IMR-90 (cell line): ENCODE measurements at regions not wholly inside any gene's neighbourhood (a gene's known extent, or its start where the extent isn't known, plus 50 kb on each side); places are given as distances from the start of the nearest gene placed in this dataset.

ENCODE experiments used
- ATAC-seq: fragments of 200-7000 bp; cut with Tn5 transposase; 2 replicates; pipeline ENCODE4 v1.9.1; 2020; ENCODE audit warnings: low read depth, mild to moderate bottlenecking, moderate library complexity
- BruUV-seq: library from RNA; stranded (reverse); fragments of 400-500 nt; replicated peaks from 2 replicates; lab custom pipeline; 2021; lab: Mats Ljungman, UMichigan
- CTCF ChIA-PET: fragments of 300-600 bp; formaldehyde crosslinking; extraction: SDS; loops from one replicate; lab custom pipeline; 2021; ENCODE audit warnings: antibody characterized with exemption; lab: Yijun Ruan, JAX
- POLR2A ChIA-PET: fragments of 300-600 bp; sonication (Branson Sonifier 250); formaldehyde crosslinking; loops from one replicate; lab custom pipeline; 2022; ENCODE audit warnings: antibody characterized with exemption; ENCODE audit not compliant: unreplicated experiment; lab: Charles Lee
- DNase-seq: peaks from one replicate; pipeline ENCODE4 v3.0.0; 2013
- H2AFZ ChIP-seq: replicated peaks from 2 replicates; pipeline ENCODE3; 2013; ENCODE audit warnings: low read length, mild to moderate bottlenecking; ENCODE audit not compliant: poor library complexity
- H2AK5ac ChIP-seq: 2 replicates; pipeline ENCODE4 v1.6.1; 2013; ENCODE audit warnings: low read depth, low read length, inconsistent platforms
- H2AK9ac ChIP-seq: replicated peaks from 2 replicates; pipeline ENCODE3; 2013; ENCODE audit warnings: mild to moderate bottlenecking, low read depth, low read length, moderate library complexity; ENCODE audit not compliant: poor library complexity
- H2BK120ac ChIP-seq: 2 replicates; pipeline ENCODE4 v1.6.1; 2013; ENCODE audit warnings: low read depth, low read length, inconsistent platforms
- H2BK15ac ChIP-seq: 3 replicates; pipeline ENCODE4 v1.6.1; 2013; ENCODE audit warnings: low read depth, low read length, inconsistent platforms
- H2BK20ac ChIP-seq: 2 replicates; pipeline ENCODE4 v1.6.1; 2013; ENCODE audit warnings: low read depth, mild to moderate bottlenecking, inconsistent platforms, low read length, moderate library complexity
- H2BK5ac ChIP-seq: 2 replicates; pipeline ENCODE4 v1.6.1; 2013; ENCODE audit warnings: mild to moderate bottlenecking, low read depth, low read length, inconsistent platforms; ENCODE audit not compliant: poor library complexity, severe bottlenecking
- H3K14ac ChIP-seq: replicated peaks from 2 replicates; pipeline ENCODE4 v1.6.1; 2013; ENCODE audit warnings: low read depth, low read length, inconsistent platforms
- H3K18ac ChIP-seq: 2 replicates; pipeline ENCODE4 v1.6.1; 2013; ENCODE audit warnings: low read depth, low read length, control low read depth
- H3K23ac ChIP-seq: 2 replicates; pipeline ENCODE4 v1.6.1; 2013; ENCODE audit warnings: low read depth, low read length, inconsistent platforms
- H3K27ac ChIP-seq: 2 replicates; pipeline ENCODE4 v1.5.1; 2013; ENCODE audit warnings: mild to moderate bottlenecking, control low read depth, low read length; ENCODE audit not compliant: insufficient read depth
- H3K27me3 ChIP-seq: 2 replicates; pipeline ENCODE4 v1.6.1; 2013; ENCODE audit warnings: low read length; ENCODE audit not compliant: control insufficient read depth, insufficient read depth
- H3K36me3 ChIP-seq: 2 replicates; pipeline ENCODE4 v1.6.1; 2013; ENCODE audit warnings: low read length, mixed read lengths; ENCODE audit not compliant: control insufficient read depth, insufficient read depth
- H3K4ac ChIP-seq: 2 replicates; pipeline ENCODE4 v1.6.1; 2013; ENCODE audit warnings: low read depth, low read length, inconsistent platforms
- H3K4me1 ChIP-seq: 2 replicates; pipeline ENCODE4 v1.6.1; 2013; ENCODE audit warnings: low read length, mixed read lengths; ENCODE audit not compliant: control insufficient read depth, insufficient read depth
- H3K4me2 ChIP-seq: 2 replicates; pipeline ENCODE4 v1.6.1; 2013; ENCODE audit warnings: low read depth, mild to moderate bottlenecking, control low read depth, low read length, moderate library complexity
- H3K4me3 ChIP-seq: 2 replicates; pipeline ENCODE4 v1.5.1; 2013; ENCODE audit warnings: low read depth, mild to moderate bottlenecking, control low read depth, low read length, moderate library complexity; ENCODE audit not compliant: insufficient read depth
- H3K56ac ChIP-seq: 2 replicates; pipeline ENCODE4 v1.6.1; 2013; ENCODE audit warnings: low read length, inconsistent platforms; ENCODE audit not compliant: insufficient read depth; ENCODE audit errors: extremely low read depth
- H3K79me1 ChIP-seq, 2 experiments: 2 replicates each; pipeline ENCODE4 v1.6.1; 2013; ENCODE audit warnings: low read length in 2 of 2, inconsistent platforms in 1 of 2, low read depth in 1 of 2
- H3K9ac ChIP-seq: 2 replicates; pipeline ENCODE4 v1.6.1; 2013; ENCODE audit warnings: low read depth, low read length, control low read depth
- H3K9me1 ChIP-seq: 2 replicates; pipeline ENCODE4 v1.6.1; 2013; ENCODE audit warnings: low read length, inconsistent platforms; ENCODE audit not compliant: insufficient read depth
- H3K9me3 ChIP-seq: 2 replicates; pipeline ENCODE4 v1.6.1; 2013; ENCODE audit warnings: low read length; ENCODE audit not compliant: control insufficient read depth, insufficient read depth
- H4K20me1 ChIP-seq: 2 replicates; pipeline ENCODE4 v1.6.1; 2013; ENCODE audit warnings: low read length, inconsistent platforms; ENCODE audit not compliant: insufficient read depth
- H4K5ac ChIP-seq: 2 replicates; pipeline ENCODE4 v1.6.1; 2013; ENCODE audit warnings: mild to moderate bottlenecking, low read depth, low read length, control low read depth
- H4K8ac ChIP-seq, 2 experiments: 2 replicates each; pipeline ENCODE4 v1.6.1; 2013; ENCODE audit warnings: low read depth in 2 of 2, low read length in 2 of 2, control low read depth in 1 of 2, inconsistent platforms in 1 of 2
- H4K91ac ChIP-seq: 2 replicates; pipeline ENCODE4 v1.6.1; 2013; ENCODE audit warnings: low read depth, low read length, inconsistent platforms; ENCODE audit not compliant: insufficient read depth
- CEBPB ChIP-seq: IDR thresholded peaks from 2 replicates; pipeline ENCODE4 v1.6.1; 2012; ENCODE audit warnings: low read depth, low read length, improper control_type of control experiment
- CHD1 ChIP-seq: IDR thresholded peaks from 2 replicates; pipeline ENCODE4 v1.6.1; 2012; ENCODE audit warnings: low read depth, low read length, improper control_type of control experiment
- CTCF ChIP-seq: conservative IDR thresholded peaks from 2 replicates; pipeline ENCODE4 v1.5.1; 2012; ENCODE audit warnings: mild to moderate bottlenecking, low read depth, low read length, improper control_type of control experiment
- FOS ChIP-seq: fragments of 150-350 bp; IDR thresholded peaks from 2 replicates; pipeline ENCODE4 v1.6.1; 2016; ENCODE audit warnings: low read depth, low read length
- MAFK ChIP-seq: IDR thresholded peaks from 2 replicates; pipeline ENCODE4 v1.6.1; 2012; ENCODE audit warnings: low read depth, low read length, improper control_type of control experiment
- MAZ ChIP-seq: IDR thresholded peaks from 2 replicates; pipeline ENCODE4 v1.6.1; 2012; ENCODE audit warnings: low read depth, mild to moderate bottlenecking, low read length, improper control_type of control experiment, moderate library complexity, borderline replicate concordance
- MXI1 ChIP-seq: IDR thresholded peaks from 2 replicates; pipeline ENCODE4 v1.6.1; 2012; ENCODE audit warnings: low read depth, mild to moderate bottlenecking, low read length, moderate library complexity, borderline replicate concordance
- NFE2L2 ChIP-seq: fragments of 150-350 bp; IDR thresholded peaks from 2 replicates; pipeline ENCODE4 v1.6.1; 2016; ENCODE audit warnings: low read depth, mild to moderate bottlenecking, low read length
- POLR2A ChIP-seq: IDR thresholded peaks from 2 replicates; pipeline ENCODE4 v1.6.1; 2012; ENCODE audit warnings: mild to moderate bottlenecking, low read depth, low read length
- RAD21 ChIP-seq: IDR thresholded peaks from 2 replicates; pipeline ENCODE4 v1.6.1; 2012; ENCODE audit warnings: low read length, improper control_type of control experiment
- RFX5 ChIP-seq: IDR thresholded peaks from 2 replicates; pipeline ENCODE4 v1.8.0; 2012; ENCODE audit warnings: low read depth, mild to moderate bottlenecking, low read length, moderate library complexity
- SMC3 ChIP-seq: fragments of 150-350 bp; IDR thresholded peaks from 2 replicates; pipeline ENCODE4 v1.6.1; 2016; ENCODE audit warnings: low read depth, mild to moderate bottlenecking, antibody characterized with exemption, low read length, moderate library complexity
- WGBS, 2 experiments: methylation state at CpG; one replicate each; pipeline versions ENCODE4 v1.1.5 to v1.1.7; 2013; ENCODE audit warnings: missing lambda C conversion rate in 2 of 2; ENCODE audit not compliant: insufficient read length in 1 of 2; ENCODE audit errors: extremely low coverage in 2 of 2; 5-methylcytosine and 5-hydroxymethylcytosine counted together
- dilution Hi-C: fragments of 300-500 bp; cut with HindIII; formaldehyde crosslinking; loops from one replicate; pipeline ENCODE4 v1.14.3; 2018; ENCODE audit warnings: low sequenced_read_pairs; ENCODE audit not compliant: unreplicated experiment
- in situ Hi-C: fragments of 300-500 bp; cut with MboI; formaldehyde crosslinking; loops from 3 replicates; pipeline ENCODE4 v1.14.3; 2019; ENCODE audit warnings: low sequenced_read_pairs, inconsistent platforms, mixed read lengths
- intact Hi-C: fragments of 100-400 bp; cut with micrococcal nuclease; formaldehyde crosslinking; loops from 2 replicates; pipeline ENCODE4 v1.10.0; 2022
- TF ChIP-seq, protein P1 (sequence below): fragments of 150-350 bp; IDR thresholded peaks from 2 replicates; pipeline ENCODE4 v1.6.1; 2017; ENCODE audit warnings: mild to moderate bottlenecking, antibody characterized with exemption, low read length, low read depth
- TF ChIP-seq, protein P2 (sequence below): fragments of 150-350 bp; IDR thresholded peaks from 2 replicates; pipeline ENCODE4 v1.6.1; 2016; ENCODE audit warnings: low read depth, mild to moderate bottlenecking, low read length, moderate library complexity, borderline replicate concordance

DNA sequence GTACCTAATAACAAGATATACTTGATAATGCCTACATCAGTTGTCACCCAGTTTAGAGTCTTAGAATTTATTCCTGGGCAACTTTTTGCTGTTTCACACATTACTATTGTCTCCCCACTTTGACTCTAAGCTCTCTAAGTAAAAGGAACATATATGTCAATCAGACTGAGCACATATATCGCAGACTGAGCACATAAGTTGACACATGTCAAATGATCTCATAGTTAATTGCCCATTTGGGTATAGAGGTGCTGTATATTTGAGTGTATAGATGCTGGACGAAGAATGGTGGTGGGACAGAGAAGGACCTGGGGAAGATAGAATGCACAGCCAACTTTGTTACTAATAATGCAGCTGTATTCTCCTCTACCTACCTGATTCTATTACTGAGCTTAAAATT is 746.0 kb upstream of the CDH2 start:
- CTCF ChIA-PET: no interaction called here

More for the DNA sequence above, 746.0 kb upstream of the CDH2 start:
- no peak overlapping the region for H3K4me3 ChIP-seq
- H2BK20ac ChIP-seq: no peak overlapping the region
- H2BK5ac ChIP-seq: no peak overlapping the region
- H3K18ac ChIP-seq: no peak overlapping the region
- H3K56ac ChIP-seq: no peak overlapping the region
- no CpG with 5 or more reads among the region's 2 CpGs for WGBS, 2 experiments
- TF ChIP-seq MXI1: no peak
- TF ChIP-seq, protein P1, sequence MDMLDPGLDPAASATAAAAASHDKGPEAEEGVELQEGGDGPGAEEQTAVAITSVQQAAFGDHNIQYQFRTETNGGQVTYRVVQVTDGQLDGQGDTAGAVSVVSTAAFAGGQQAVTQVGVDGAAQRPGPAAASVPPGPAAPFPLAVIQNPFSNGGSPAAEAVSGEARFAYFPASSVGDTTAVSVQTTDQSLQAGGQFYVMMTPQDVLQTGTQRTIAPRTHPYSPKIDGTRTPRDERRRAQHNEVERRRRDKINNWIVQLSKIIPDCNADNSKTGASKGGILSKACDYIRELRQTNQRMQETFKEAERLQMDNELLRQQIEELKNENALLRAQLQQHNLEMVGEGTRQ: no peak
- TF ChIP-seq MAZ: no peak
- no peak for TF ChIP-seq CTCF
- TF ChIP-seq CHD1: no peak
- TF ChIP-seq, protein P2, sequence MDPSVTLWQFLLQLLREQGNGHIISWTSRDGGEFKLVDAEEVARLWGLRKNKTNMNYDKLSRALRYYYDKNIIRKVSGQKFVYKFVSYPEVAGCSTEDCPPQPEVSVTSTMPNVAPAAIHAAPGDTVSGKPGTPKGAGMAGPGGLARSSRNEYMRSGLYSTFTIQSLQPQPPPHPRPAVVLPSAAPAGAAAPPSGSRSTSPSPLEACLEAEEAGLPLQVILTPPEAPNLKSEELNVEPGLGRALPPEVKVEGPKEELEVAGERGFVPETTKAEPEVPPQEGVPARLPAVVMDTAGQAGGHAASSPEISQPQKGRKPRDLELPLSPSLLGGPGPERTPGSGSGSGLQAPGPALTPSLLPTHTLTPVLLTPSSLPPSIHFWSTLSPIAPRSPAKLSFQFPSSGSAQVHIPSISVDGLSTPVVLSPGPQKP: no peak
- TF ChIP-seq NFE2L2: no peak
- TF ChIP-seq FOS: no peak
- TF ChIP-seq POLR2A: no peak
- no peak for TF ChIP-seq RAD21
- TF ChIP-seq RFX5: no peak
- TF ChIP-seq CEBPB: no peak
- no peak for TF ChIP-seq SMC3
- TF ChIP-seq MAFK: no peak
- DNase-seq (no peak), ATAC-seq (no peak)
- H3K27me3 ChIP-seq: no peaks in the 10 kb centered on the region
- no peak overlapping the region for H2AK9ac ChIP-seq
- H4K20me1 ChIP-seq: no peaks in the 10 kb centered on the region
- no peak overlapping the region for H3K4ac ChIP-seq
- H3K9me1 ChIP-seq: no peaks in the 10 kb centered on the region
- no peak overlapping the region for H3K23ac ChIP-seq
- intact Hi-C loops (no loop called here), in situ Hi-C loops (no loop called here), dilution Hi-C loops (no loop called here)
- H2AK5ac ChIP-seq: no peak overlapping the region
- no peak overlapping the region for H2AFZ ChIP-seq
- H4K91ac ChIP-seq: no peak overlapping the region
- H3K9me3 ChIP-seq: no peaks in the 10 kb centered on the region
- no peak overlapping the region for H4K8ac ChIP-seq
- POLR2A ChIA-PET: no interaction called here
- no peak overlapping the region for H3K27ac ChIP-seq
- BruUV-seq: no TSS peak
- H3K79me1 ChIP-seq: no peaks in the 10 kb centered on the region
- no peak overlapping the region for H3K4me2 ChIP-seq
- no peaks in the 10 kb centered on the region for H3K36me3 ChIP-seq
- H3K9ac ChIP-seq: no peak overlapping the region
- no peak overlapping the region for H2BK120ac ChIP-seq
- H3K14ac ChIP-seq: no peak overlapping the region
- no peak overlapping the region for H4K5ac ChIP-seq
- H3K4me1 ChIP-seq: no peaks in the 10 kb centered on the region
- no peak overlapping the region for H2BK15ac ChIP-seq
